ENCODE measurements at regions not wholly inside any gene's neighbourhood (a gene's known extent, or its start where the extent isn't known, plus 50 kb on each side); places are given as distances from the start of the nearest gene placed in this dataset.

- TF ChIP-seq, protein P1, sequence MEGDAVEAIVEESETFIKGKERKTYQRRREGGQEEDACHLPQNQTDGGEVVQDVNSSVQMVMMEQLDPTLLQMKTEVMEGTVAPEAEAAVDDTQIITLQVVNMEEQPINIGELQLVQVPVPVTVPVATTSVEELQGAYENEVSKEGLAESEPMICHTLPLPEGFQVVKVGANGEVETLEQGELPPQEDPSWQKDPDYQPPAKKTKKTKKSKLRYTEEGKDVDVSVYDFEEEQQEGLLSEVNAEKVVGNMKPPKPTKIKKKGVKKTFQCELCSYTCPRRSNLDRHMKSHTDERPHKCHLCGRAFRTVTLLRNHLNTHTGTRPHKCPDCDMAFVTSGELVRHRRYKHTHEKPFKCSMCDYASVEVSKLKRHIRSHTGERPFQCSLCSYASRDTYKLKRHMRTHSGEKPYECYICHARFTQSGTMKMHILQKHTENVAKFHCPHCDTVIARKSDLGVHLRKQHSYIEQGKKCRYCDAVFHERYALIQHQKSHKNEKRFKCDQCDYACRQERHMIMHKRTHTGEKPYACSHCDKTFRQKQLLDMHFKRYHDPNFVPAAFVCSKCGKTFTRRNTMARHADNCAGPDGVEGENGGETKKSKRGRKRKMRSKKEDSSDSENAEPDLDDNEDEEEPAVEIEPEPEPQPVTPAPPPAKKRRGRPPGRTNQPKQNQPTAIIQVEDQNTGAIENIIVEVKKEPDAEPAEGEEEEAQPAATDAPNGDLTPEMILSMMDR (IDR thresholded peaks at IDR 0.05; ENCODE audit: control insufficient read depth, insufficient read depth, low read depth, low read length, missing control alignments) = no peak
- no peak for DNase-seq (ENCODE audit: low read depth)
- no peak overlapping the region for H3K4me3 ChIP-seq (ENCODE audit: control insufficient read depth, low read depth, low read length)
These were observed 66.3 kb downstream of the NR2F1 start for GRCh38 chr5:93649234-93649900.

DNA sequence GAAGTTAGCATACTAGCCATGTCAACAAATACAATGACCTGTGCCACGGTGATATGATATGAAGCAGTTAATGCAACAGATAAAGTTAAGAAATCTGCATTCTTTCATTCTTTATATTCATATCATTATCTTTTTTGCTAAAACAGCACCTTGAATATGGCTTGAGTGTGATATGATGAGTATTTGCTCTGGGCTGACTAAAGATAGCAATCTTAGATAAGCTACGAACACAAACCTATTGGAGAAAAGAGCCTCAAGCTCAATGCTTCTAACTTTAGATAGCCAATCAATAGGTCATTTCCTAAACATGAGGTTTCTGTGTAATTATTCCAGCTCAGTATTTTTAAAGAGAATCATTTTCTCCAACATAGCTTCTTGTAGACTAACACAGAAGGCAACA is 61.7 kb downstream of the NR2F1 start:
- DNase-seq (ENCODE audit: low read depth) = no peak
- H3K4me3 ChIP-seq (ENCODE audit: control insufficient read depth, low read depth, low read length) = no peak overlapping the region
- TF ChIP-seq, protein P1 (IDR thresholded peaks at IDR 0.05; ENCODE audit: control insufficient read depth, insufficient read depth, low read depth, low read length, missing control alignments) = no peak

All from AG09309 (cell line).